H1 (cell line): ENCODE measurements at regions not wholly inside any gene's neighbourhood (a gene's known extent, or its start where the extent isn't known, plus 50 kb on each side); places are given as distances from the start of the nearest gene placed in this dataset.
"Not testable (repeated sequence)": the region's sequence is repeated elsewhere in the genome, so short reads cannot be mapped to it uniquely, and the experiment has no call there.

ENCODE experiments used
- CTCF ChIA-PET: fragments of 300-600 bp; sonication (Branson Sonifier 250); formaldehyde crosslinking; loops from one replicate; lab custom pipeline; 2021; ENCODE audit not compliant: partially characterized antibody; lab: Charles Lee
- POLR2A ChIA-PET: fragments of 300-600 bp; sonication (Branson Sonifier 250); formaldehyde crosslinking; loops from one replicate; lab custom pipeline; 2021; ENCODE audit warnings: inconsistent platforms; ENCODE audit not compliant: partially characterized antibody; lab: Charles Lee
- DNase-seq, 2 experiments: peaks; one replicate each; pipeline versions ENCODE4 v3.0.0 to v3.0.0-alpha.2; 2010 to 2022; ENCODE audit warnings: low spot score in 2 of 2, low read depth in 1 of 2, mixed read lengths in 1 of 2
- FAIRE-seq: peaks from 2 replicates; lab custom pipeline; 2011; peaks lifted over from hg19 to GRCh38; lab: Jason Lieb, UNC
- H2AFZ ChIP-seq: 2 replicates; pipeline ENCODE4 v1.8.1; 2012; ENCODE audit warnings: low read length, inconsistent platforms
- H2AK5ac ChIP-seq: 2 replicates; pipeline ENCODE4 v1.6.1; 2013; ENCODE audit warnings: low read depth, low read length
- H2BK120ac ChIP-seq: replicated peaks from 2 replicates; pipeline ENCODE3; 2013; ENCODE audit warnings: low read depth, low read length, inconsistent platforms
- H2BK12ac ChIP-seq: 2 replicates; pipeline ENCODE4 v1.6.1; 2013; ENCODE audit warnings: low read depth, low read length
- H2BK15ac ChIP-seq: 2 replicates; pipeline ENCODE4 v1.6.1; 2013; ENCODE audit warnings: low read length
- H2BK20ac ChIP-seq: 2 replicates; pipeline ENCODE4 v1.6.1; 2013; ENCODE audit warnings: low read length
- H2BK5ac ChIP-seq: 2 replicates; pipeline ENCODE4 v1.6.1; 2013; ENCODE audit warnings: low read depth, low read length
- H3K14ac ChIP-seq: 2 replicates; pipeline ENCODE4 v1.6.1; 2013; ENCODE audit warnings: inconsistent platforms; ENCODE audit not compliant: insufficient read length
- H3K18ac ChIP-seq: 2 replicates; pipeline ENCODE4 v1.6.1; 2013; ENCODE audit warnings: low read length; ENCODE audit errors: extremely low read depth
- H3K23ac ChIP-seq: 2 replicates; pipeline ENCODE4 v1.6.1; 2013; ENCODE audit warnings: inconsistent platforms; ENCODE audit not compliant: insufficient read length
- H3K23me2 ChIP-seq: 2 replicates; pipeline ENCODE4 v1.6.1; 2013; ENCODE audit warnings: low read depth, low read length
- H3K27ac ChIP-seq: 2 replicates; pipeline ENCODE4 v1.6.1; 2011; ENCODE audit warnings: low read depth, low read length, inconsistent platforms
- H3K27me3 ChIP-seq, 4 experiments: replicated peaks in 1 of 4; 1 replicate in 1 of 4; 2 replicates in 3 of 4; pipeline versions ENCODE4 v1.6.1 to v1.8.1; 2011 to 2013; ENCODE audit warnings: low read length in 3 of 4, mild to moderate bottlenecking in 3 of 4, inconsistent platforms in 2 of 4, mixed read lengths in 2 of 4, moderate library complexity in 1 of 4; ENCODE audit not compliant: control insufficient read depth in 3 of 4, insufficient read depth in 3 of 4; ENCODE audit errors: extremely low read depth in 1 of 4
- H3K36me3 ChIP-seq, 4 experiments: 2 replicates each; pipeline versions ENCODE4 v1.6.1 to v1.8.1; 2011 to 2013; ENCODE audit warnings: mild to moderate bottlenecking in 4 of 4, low read length in 3 of 4, moderate library complexity in 2 of 4, control low read depth in 1 of 4, inconsistent platforms in 1 of 4; ENCODE audit not compliant: insufficient read depth in 4 of 4, control insufficient read depth in 2 of 4
- H3K4ac ChIP-seq: replicated peaks from 2 replicates; pipeline ENCODE3; 2013; ENCODE audit warnings: low read length, low read depth, mixed read lengths, inconsistent platforms; ENCODE audit not compliant: insufficient read length
- H3K4me1 ChIP-seq, 4 experiments: replicated peaks in 1 of 4; 1 replicate in 1 of 4; 2 replicates in 3 of 4; pipeline versions ENCODE4 v1.6.1 to v1.8.1; 2011 to 2013; ENCODE audit warnings: low read length in 3 of 4, inconsistent platforms in 2 of 4, mixed read lengths in 1 of 4; ENCODE audit not compliant: insufficient read depth in 4 of 4, control insufficient read depth in 3 of 4
- H3K4me2 ChIP-seq, 2 experiments: 2 replicates each; pipeline versions ENCODE4 v1.6.1 to v1.8.1; 2011 to 2013; ENCODE audit warnings: low read depth in 2 of 2, low read length in 2 of 2, control low read depth in 1 of 2, inconsistent platforms in 1 of 2, mild to moderate bottlenecking in 1 of 2; ENCODE audit not compliant: insufficient read depth in 1 of 2
- H3K4me3 ChIP-seq, 4 experiments: fragments of 200-600, 300-600 bp in 1 of 4; sonication (generic), shearing (Covaris generic), sonication (Bioruptor Twin) in 1 of 4; 2 replicates each; pipeline versions ENCODE4 v1.5.1 to v1.8.1; 2011 to 2016; ENCODE audit warnings: low read length in 4 of 4, low read depth in 3 of 4, control low read depth in 2 of 4, inconsistent platforms in 2 of 4, mild to moderate bottlenecking in 2 of 4, mixed read lengths in 1 of 4, moderate library complexity in 1 of 4; ENCODE audit not compliant: insufficient read depth in 2 of 4; ENCODE audit errors: extremely low read depth in 1 of 4
- H3K56ac ChIP-seq: replicated peaks from 2 replicates; pipeline ENCODE3; 2013; ENCODE audit warnings: low read depth, mild to moderate bottlenecking, mixed read lengths, low read length, inconsistent platforms; ENCODE audit not compliant: insufficient read length
- H3K79me1 ChIP-seq: 2 replicates; pipeline ENCODE4 v1.6.1; 2013; ENCODE audit warnings: low read depth, low read length, control low read depth
- H3K79me2 ChIP-seq, 2 experiments: 2 replicates each; pipeline versions ENCODE4 v1.6.1 to v1.8.1; 2012 to 2013; ENCODE audit warnings: low read length in 2 of 2, mild to moderate bottlenecking in 2 of 2, inconsistent platforms in 1 of 2; ENCODE audit not compliant: insufficient read depth in 2 of 2, control insufficient read depth in 1 of 2
- H3K9ac ChIP-seq, 4 experiments: replicated peaks in 1 of 4; 1 replicate in 1 of 4; 2 replicates in 3 of 4; pipeline versions ENCODE4 v1.6.1 to v1.8.1; 2011 to 2013; ENCODE audit warnings: low read depth in 3 of 4, low read length in 3 of 4, control low read depth in 2 of 4, mild to moderate bottlenecking in 2 of 4, moderate library complexity in 2 of 4, inconsistent platforms in 1 of 4; ENCODE audit errors: extremely low read depth in 1 of 4
- H3K9me3 ChIP-seq, 2 experiments: 2 replicates each; pipeline versions ENCODE4 v1.6.1 to v1.8.1; 2012 to 2013; ENCODE audit warnings: mild to moderate bottlenecking in 2 of 2, moderate library complexity in 2 of 2, control low read depth in 1 of 2, inconsistent platforms in 1 of 2, low read depth in 1 of 2, low read length in 1 of 2, mixed read lengths in 1 of 2; ENCODE audit not compliant: insufficient read depth in 2 of 2
- H4K20me1 ChIP-seq, 2 experiments: replicated peaks in 1 of 2; 2 replicates each; pipeline versions ENCODE3 to v1.8.1; 2011 to 2013; ENCODE audit warnings: inconsistent platforms in 2 of 2, low read length in 2 of 2, mild to moderate bottlenecking in 1 of 2; ENCODE audit not compliant: insufficient read depth in 2 of 2, control insufficient read depth in 1 of 2
- H4K5ac ChIP-seq: 2 replicates; pipeline ENCODE4 v1.6.1; 2013; ENCODE audit warnings: low read length, low read depth, mixed read lengths, inconsistent platforms; ENCODE audit not compliant: insufficient read length
- H4K8ac ChIP-seq: 2 replicates; pipeline ENCODE4 v1.8.0; 2013; ENCODE audit warnings: mild to moderate bottlenecking, moderate library complexity, low read length, inconsistent platforms; ENCODE audit not compliant: insufficient read depth; ENCODE audit errors: extremely low read depth
- H4K91ac ChIP-seq: replicated peaks from 2 replicates; pipeline ENCODE3; 2013; ENCODE audit warnings: low read length, mixed read lengths, inconsistent platforms; ENCODE audit not compliant: insufficient read length
- EP300 ChIP-seq, 2 experiments: IDR thresholded peaks; 1 replicate in 1 of 2; 2 replicates in 1 of 2; pipeline ENCODE4 v1.6.1; 2011 to 2012; ENCODE audit warnings: low read depth in 2 of 2, low read length in 2 of 2, mild to moderate bottlenecking in 2 of 2, borderline replicate concordance in 1 of 2, inconsistent platforms in 1 of 2, moderate library complexity in 1 of 2
- MAX ChIP-seq: IDR thresholded peaks from 2 replicates; pipeline ENCODE4 v1.6.1; 2012; ENCODE audit warnings: inconsistent platforms
- SP1 ChIP-seq: IDR thresholded peaks from 2 replicates; pipeline ENCODE4 v1.6.1; 2011; ENCODE audit warnings: low read depth, low read length
- WGBS, 2 experiments: shearing (Covaris generic) in 1 of 2; methylation state at CpG; one replicate each; pipeline versions ENCODE4 v1.1.6 to v1.1.7; 2013 to 2015; ENCODE audit warnings: low lambda C conversion rate in 2 of 2, mixed read lengths in 2 of 2, inconsistent platforms in 1 of 2, low coverage in 1 of 2, missing lambda C conversion rate in 1 of 2; ENCODE audit not compliant: insufficient replicate concordance in 2 of 2, insufficient coverage in 1 of 2, insufficient read length in 1 of 2; ENCODE audit errors: extremely low coverage in 1 of 2, missing lambda C conversion rate in 1 of 2; 5-methylcytosine and 5-hydroxymethylcytosine counted together

- H2BK12ac ChIP-seq, H2BK5ac ChIP-seq, H3K23ac ChIP-seq, H3K18ac ChIP-seq, H3K14ac ChIP-seq, H4K20me1 ChIP-seq, H3K79me1 ChIP-seq, H2AFZ ChIP-seq, H3K36me3 ChIP-seq, H3K9me3 ChIP-seq, H4K8ac ChIP-seq, H3K23me2 ChIP-seq, H2BK20ac ChIP-seq, POLR2A ChIA-PET, H2BK15ac ChIP-seq, H2AK5ac ChIP-seq, H2BK120ac ChIP-seq, H3K9ac ChIP-seq, H3K27me3 ChIP-seq, H3K4ac ChIP-seq, H3K79me2 ChIP-seq, H4K91ac ChIP-seq, H3K56ac ChIP-seq, H3K27ac ChIP-seq, H4K5ac ChIP-seq: not testable (repeated sequence)
- peaks cover 0 to 16% (median 8%) of the 10 kb centered on the region in 4 experiments; a peak in 3 of 7 replicates for H3K4me1 ChIP-seq
- H3K4me3 ChIP-seq: peak overlapping the region in 1 of 4 experiments; percentile 39; a peak in 1 of 8 replicates
- CTCF ChIA-PET: interaction anchor here (1.3 kb wide), 1 partner anchor 68 kb away, joined by 3 read pairs; no protein-coding TSS in a partner anchor
- WGBS, 2 experiments: 3% methylated on average over 7 of the region's 7 CpGs; no CpG with 5 or more reads in 1 of the 2 experiments
- H3K4me2 ChIP-seq: peak overlapping the region; percentile 8 to 47; a peak in 2 of 4 replicates
- FAIRE-seq: peak; percentile 85
- DNase-seq: peak; percentile 71 to 78
- TF ChIP-seq EP300 (IDR thresholded peaks at IDR 0.05; ENCODE audit: borderline replicate concordance in 1 of 2, low read depth in 2 of 2, low read length in 2 of 2): 0 out of 3 replicates have a peak, but pooled peaks of 1 of the 2 experiments have one; percentile 19
- peak; percentile 41; the same call in 1 of the 2 replicates for TF ChIP-seq SP1
- peak; percentile 20; the same call in 1 of the 2 replicates for TF ChIP-seq MAX
Measured at GRCh38 chr3:82428821-82429220, 667.4 kb upstream of the GBE1 start.
